Stimulated activated CD4-positive, alpha-beta T cell treated with anti-CD3 and anti-CD28 coated beads, Interleukin-2, amount 100 ng/mL, for 24 hours (primary cell): ENCODE measurements at regions not wholly inside any gene's neighbourhood (a gene's known extent, or its start where the extent isn't known, plus 50 kb on each side); places are given as distances from the start of the nearest gene placed in this dataset.
"Not testable (repeated sequence)": the region's sequence is repeated elsewhere in the genome, so short reads cannot be mapped to it uniquely, and the experiment has no call there.

Experiments
- DNase-seq, 2 donors: peaks; one replicate each; pipeline ENCODE4 v3.0.0-alpha.2; 2020

GRCh38 chr1:5623399-5623798, 368.8 kb downstream of the NPHP4 start:
- no peak for DNase-seq

- no peak for DNase-seq
Measured at GRCh38 chr1:5622412-5622811, 369.8 kb downstream of the NPHP4 start.

GRCh38 chr1:5621692-5622091, 370.5 kb downstream of the NPHP4 start:
- DNase-seq: no peak

GRCh38 chr1:5620997-5621396, 371.2 kb downstream of the NPHP4 start:
- no peak for DNase-seq

- no peak for DNase-seq
Measured at GRCh38 chr1:5620418-5620817, 371.8 kb downstream of the NPHP4 start.

GRCh38 chr1:5619469-5619868, 372.8 kb downstream of the NPHP4 start:
- DNase-seq: no peak

- DNase-seq: no peak
Measured at GRCh38 chr1:5617546-5617945, 374.7 kb downstream of the NPHP4 start.

GRCh38 chr1:5617179-5617520, 375.1 kb downstream of the NPHP4 start:
- DNase-seq: no peak

GRCh38 chr1:5616366-5617178, 375.7 kb downstream of the NPHP4 start:
- DNase-seq: no peak

- no peak for DNase-seq
Measured at GRCh38 chr1:5615076-5615475, 377.1 kb downstream of the NPHP4 start.

- DNase-seq: no peak
Measured at GRCh38 chr1:5613900-5614299, 378.3 kb downstream of the NPHP4 start.

GRCh38 chr1:5611851-5612250, 380.4 kb downstream of the NPHP4 start:
- no peak for DNase-seq

- no peak for DNase-seq
Measured at GRCh38 chr1:5611431-5611830, 380.8 kb downstream of the NPHP4 start.

GRCh38 chr1:5610432-5610831, 381.8 kb downstream of the NPHP4 start:
- DNase-seq: no peak

GRCh38 chr1:5603353-5604104, 388.7 kb downstream of the NPHP4 start:
- DNase-seq: no peak

GRCh38 chr1:5602718-5603117, 389.5 kb downstream of the NPHP4 start:
- not testable (repeated sequence) for DNase-seq

- no peak for DNase-seq
Measured at GRCh38 chr1:5601516-5601915, 390.7 kb downstream of the NPHP4 start.

- no peak for DNase-seq
Measured at GRCh38 chr1:5599541-5599940, 392.7 kb downstream of the NPHP4 start.

- no peak for DNase-seq
Measured at GRCh38 chr1:5598824-5599395, 393.3 kb downstream of the NPHP4 start.

GRCh38 chr1:5597991-5598823, 394.0 kb downstream of the NPHP4 start:
- DNase-seq: no peak

GRCh38 chr1:5597171-5597850, 394.9 kb downstream of the NPHP4 start:
- no peak for DNase-seq

- no peak for DNase-seq
Measured at GRCh38 chr1:5596651-5597050, 395.6 kb downstream of the NPHP4 start.
